ENCODE measurements at regions not wholly inside any gene's neighbourhood (a gene's known extent, or its start where the extent isn't known, plus 50 kb on each side); places are given as distances from the start of the nearest gene placed in this dataset.

GRCh38 chr2:234341306-234341985, 155.4 kb downstream of the ARL4C start:
- no peak for TF ChIP-seq CTCF (IDR thresholded peaks at IDR 0.05; ENCODE audit: insufficient read depth, low read length)
- TF ChIP-seq POLR2AphosphoS5 (IDR thresholded peaks at IDR 0.05; ENCODE audit: low read depth) = no peak
